COLO668 (cell line): ENCODE measurements at regions not wholly inside any gene's neighbourhood (a gene's known extent, or its start where the extent isn't known, plus 50 kb on each side); places are given as distances from the start of the nearest gene placed in this dataset.

ENCODE experiments used
- DNase-seq: peaks from one replicate; lab custom pipeline; 2025; ENCODE audit not compliant: unreplicated experiment; lab: John Stamatoyannopoulos, UW

DNA sequence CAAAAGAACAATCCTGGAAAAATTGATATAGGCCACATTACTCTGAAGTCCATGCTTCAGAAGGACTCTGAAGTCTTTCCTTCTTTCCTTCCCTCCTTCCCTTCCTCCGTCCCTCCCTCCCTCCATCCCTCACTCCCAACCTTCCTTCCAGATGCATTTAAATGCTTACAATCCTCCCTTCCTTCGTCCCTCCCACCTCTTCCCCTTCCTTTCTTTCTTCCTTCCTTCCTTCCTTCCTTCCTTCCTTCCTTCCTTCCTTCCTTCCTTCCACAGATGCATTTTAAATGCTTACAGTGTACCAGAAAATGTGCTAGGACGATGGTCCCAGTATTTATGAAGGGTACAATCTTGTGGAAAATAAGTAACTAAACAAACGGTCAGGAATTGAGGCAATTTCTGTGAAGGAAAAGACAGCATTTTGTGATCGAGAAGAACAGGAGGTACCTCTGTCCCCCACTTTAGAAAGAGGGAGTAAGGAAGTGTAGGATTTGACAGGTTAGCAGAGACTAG, 181.3 kb upstream of the TUT7 start:
- no peak for DNase-seq

DNA sequence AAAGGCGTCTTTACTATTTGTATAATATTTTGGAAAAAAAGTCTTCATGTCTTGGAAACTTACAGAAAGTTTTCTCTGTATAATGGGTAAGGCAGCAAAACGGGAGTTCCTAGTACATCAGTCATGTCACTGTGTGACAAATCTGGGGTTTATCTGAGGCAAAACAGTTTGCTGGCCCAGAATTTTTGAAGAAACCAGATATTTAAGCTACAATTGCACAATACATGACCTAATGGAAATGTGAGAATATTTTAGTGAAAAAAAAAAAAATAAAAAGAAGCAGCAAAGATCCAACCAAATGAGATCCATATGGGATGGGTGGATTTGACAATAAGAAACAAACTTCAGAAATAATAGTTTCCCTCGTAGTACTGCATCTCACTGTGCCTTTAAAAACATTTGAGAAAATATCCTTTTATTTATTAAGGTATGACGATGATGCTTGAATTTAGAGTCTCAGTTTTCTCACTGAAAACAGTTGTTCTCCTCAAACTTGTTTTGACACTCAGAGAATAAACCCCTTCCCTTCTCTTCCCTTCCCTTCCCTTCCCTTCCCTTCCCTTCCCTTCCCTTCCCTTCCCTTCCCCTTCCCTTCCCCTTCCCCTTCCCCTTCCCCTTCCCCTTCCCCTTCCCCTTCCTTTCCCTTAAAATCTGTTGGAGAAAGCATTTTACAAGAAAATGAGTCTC, 180.5 kb upstream of the TUT7 start:
- DNase-seq = no peak

DNA sequence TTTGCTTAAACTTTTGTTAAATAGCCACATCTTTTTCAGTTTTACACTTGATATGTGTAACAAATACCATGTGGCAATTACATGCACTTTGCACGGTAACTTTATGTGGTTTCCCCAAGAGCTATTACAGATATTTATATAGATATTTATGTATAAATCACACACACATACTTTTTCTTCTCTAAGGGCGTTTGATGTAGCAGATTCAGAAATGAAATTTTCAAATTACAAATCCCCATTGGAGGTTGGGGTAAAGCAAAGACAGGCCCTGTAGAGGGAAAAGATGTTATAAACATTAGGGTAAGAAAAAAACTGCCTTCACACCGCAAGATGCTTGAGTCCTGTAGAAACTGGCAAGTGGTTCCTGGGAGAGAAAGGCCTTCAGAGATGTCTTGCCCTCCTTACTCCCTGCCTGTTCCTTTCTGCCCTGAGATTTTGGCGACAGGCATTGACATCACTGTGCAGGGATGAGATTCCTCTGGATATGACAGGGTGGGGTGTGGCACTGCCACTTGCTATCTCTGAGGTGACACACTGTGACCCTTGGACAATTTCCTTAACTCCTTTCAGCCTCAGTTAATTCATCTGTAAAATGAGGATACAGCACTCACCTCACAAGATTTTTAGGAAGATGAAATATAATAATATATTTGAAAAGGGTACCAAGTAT, 177.9 kb upstream of the TUT7 start:
- no peak for DNase-seq

- DNase-seq = no peak
Observed at GRCh38 chr9:86531273-86531970, 177.2 kb upstream of the TUT7 start.

DNA sequence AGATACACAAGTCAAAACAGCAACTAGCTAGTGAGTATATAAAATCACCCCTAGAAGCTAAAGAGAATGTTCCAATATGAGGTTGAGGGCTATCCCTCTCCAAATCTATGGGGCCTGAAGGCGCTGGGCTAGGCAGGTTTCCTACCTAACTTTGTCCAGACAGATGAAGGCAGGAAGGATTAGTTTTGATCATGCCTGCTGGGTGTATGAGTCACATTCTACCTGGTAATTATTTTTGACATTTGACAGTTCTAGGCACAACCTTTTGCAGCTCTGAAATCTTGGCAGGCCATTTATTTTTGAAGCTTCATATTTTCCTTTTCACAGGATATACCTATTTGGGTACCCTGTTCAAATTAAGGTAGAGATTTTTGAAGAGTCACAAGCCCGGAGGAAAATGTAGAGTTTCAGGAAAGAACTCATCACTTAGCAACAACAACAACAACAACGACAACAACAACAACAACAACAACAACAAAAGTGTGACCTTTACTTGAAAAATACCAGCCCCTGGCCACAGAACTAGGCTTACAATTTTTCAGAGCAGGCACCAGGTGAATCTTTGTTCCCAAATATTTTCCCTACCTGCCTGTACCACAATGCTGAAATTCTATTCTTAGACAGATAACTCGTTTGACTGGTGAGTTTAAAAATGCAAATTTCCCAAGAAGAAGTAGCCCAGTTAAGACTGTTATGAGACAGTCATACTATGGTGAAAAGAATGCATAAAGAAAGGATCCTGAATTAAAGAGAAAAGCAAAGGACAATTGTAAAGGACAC, 175.5 kb upstream of the TUT7 start:
- no peak for DNase-seq

GRCh38 chr9:86526021-86526420, 171.8 kb upstream of the TUT7 start:
- no peak for DNase-seq

- no peak for DNase-seq
Observed at GRCh38 chr9:86525182-86525581, 171.0 kb upstream of the TUT7 start.

DNA sequence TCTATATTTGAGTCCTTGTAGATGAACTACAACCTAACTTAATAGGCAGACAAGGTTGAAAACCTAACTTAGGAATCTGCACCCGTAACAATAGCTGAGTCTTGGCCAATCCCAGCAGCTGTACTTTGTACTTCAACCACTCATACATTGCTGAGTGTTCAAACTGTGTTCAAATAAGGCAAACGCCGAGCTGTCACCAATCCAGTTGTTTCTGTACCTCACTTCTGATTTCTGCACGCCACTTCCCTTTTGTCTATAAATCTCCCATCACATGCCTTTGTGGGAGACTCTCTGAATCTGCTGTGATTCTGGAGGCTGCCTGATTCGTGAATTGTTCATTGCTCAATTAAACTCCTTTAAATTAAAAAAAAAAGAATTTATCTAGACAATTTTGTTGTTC, 167.8 kb upstream of the TUT7 start:
- DNase-seq = no peak

- DNase-seq = no peak
Observed at GRCh38 chr9:86521322-86521721, 167.1 kb upstream of the TUT7 start.

- DNase-seq = no peak
Observed at GRCh38 chr9:86519066-86519615, 164.9 kb upstream of the TUT7 start.

DNA sequence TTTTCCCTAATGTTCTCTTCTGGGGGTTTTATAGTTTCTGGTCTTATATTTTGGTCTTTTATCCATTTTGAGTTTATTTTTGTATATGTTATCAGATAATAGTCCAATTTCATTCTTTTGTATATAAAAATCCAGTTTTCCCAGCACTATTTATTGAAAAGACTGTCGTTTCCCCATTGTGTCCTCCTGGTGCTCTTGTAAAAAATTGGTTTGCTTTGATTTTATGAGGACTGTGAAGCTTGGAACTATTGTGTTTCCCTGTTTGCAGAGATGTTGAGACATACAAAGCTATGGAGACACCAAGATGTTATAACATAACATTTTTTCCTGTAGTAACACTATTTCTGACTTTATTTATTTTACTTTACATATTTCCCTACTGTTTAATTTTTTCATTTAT, 163.3 kb upstream of the TUT7 start:
- no peak for DNase-seq

DNA sequence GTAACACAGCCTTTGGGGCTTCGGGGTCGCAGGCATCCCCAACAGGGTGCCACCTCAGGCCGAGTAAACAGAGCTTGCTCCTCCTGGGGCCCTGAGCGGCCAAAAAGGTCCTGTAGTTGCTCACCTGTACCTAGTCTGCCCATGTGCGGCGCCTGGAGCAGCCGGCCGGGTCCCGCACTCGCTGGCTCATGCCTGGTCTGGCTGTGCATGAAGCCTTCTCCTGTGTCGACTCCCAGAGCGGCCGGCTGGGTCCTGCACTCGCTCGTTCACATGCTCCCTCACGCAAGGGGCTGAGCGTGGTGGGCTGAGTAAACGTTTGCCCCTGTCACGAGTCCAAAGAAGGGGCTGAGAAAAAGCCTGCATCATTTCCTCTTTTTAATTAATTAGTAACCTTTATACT, 162.4 kb upstream of the TUT7 start:
- DNase-seq = no peak

- DNase-seq = no peak
Observed at GRCh38 chr9:86515221-86515620, 161.0 kb upstream of the TUT7 start.

DNA sequence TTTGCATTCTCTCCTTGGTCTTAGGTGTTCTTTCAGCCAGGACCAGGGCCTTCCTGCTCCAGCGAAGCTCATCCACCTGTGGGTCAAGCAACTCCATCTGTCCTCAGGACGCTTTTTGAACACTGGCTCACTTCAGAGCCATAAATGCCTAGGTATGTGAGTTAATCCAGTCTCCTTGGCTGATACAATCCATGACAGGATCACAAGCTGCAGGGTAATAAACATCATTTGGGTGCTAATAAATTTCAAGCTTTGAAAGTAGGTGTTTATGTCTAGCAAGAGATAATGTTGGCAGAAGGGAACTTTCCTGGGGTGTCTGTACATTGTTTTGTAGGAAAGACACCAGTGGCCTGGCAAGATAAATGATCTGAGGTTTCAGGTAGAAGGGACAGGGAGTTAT, 159.2 kb upstream of the TUT7 start:
- no peak for DNase-seq

GRCh38 chr9:86512929-86513328, 158.7 kb upstream of the TUT7 start:
- no peak for DNase-seq

DNA sequence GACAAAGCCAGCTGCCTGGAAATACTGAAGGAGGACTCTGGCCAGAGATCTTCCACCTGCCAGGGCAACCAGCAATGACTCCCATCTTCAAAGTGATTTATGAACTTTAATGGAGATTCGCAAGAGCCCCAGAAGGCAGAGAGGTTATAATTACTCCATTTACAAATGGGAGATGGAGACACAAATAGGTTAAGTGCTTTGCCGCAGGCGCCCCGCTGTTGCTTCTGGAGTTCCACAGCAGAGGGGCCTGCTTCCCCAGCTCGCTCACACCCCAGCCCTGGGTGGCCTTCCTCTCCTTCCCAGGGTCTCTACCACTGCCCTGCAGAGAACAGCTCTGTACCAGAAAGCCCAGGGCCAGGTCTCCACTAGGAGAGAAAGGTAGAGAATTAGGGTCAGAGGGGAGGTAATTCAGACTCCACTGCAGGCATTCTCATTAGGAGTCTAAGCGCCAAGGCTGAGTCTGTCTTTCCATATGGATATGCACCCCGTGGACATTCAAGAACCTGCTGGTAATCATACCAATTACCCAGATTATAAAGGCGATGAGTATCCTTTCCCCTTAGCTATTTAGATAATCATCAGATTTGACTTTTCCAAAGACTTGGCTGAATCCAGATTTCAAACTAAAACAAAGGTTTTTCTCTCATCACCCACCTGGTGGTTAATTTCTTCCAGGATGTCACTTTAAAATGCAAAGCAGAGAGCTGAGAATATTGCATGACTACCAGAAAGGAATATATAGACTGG, 157.6 kb upstream of the TUT7 start:
- no peak for DNase-seq

DNA sequence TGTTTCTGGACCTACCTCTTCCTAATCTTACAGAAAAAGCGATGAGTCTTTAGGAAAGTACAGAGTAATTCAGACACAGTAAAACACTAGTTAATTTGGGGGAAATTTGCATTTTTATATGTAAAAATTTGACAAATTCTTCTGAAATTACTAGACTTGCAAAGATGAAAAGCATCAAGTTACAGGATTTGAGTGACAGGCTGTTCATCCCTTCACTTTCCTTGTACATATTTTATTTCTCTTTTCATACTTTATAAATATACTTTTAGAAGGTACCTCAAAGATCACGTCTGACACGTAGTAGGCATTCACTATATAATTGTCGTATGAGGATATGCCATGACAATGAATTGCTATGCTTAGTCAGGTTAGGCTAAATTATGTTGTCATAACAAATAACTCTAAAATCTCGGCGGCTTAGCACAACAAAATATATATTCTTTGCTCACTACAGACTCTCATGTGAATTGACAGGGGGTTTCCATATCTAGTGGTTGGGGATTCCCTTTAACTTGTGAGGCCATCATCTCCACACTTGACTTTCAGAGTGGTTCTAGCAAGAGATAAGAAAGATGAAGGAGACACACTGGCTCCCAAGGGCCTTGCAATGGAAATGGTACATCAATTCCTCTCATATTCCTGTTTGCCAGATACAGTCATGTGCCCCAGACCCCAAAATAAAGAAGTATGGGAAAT, 154.1 kb upstream of the TUT7 start:
- no peak for DNase-seq

DNA sequence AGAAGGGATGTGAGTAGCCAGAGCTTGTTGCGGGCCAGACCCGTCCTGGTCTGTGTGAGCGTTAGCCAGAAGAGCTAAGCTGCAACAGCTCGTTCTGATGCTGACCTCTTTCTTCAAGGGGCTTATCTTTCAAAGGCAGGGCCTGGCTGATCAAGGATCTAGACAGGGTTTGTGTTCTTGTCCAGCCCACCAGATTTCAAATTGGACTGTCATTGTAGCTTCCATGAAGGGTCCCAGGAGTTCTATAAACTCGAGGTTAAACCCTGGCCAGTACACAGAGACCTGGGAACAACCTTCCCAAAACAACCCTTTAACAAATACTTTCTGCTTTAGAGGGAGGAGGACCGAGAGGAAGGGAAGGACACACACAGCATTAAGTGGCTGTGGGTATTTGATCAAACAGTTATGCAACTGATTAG, 153.0 kb upstream of the TUT7 start:
- DNase-seq = no peak

DNA sequence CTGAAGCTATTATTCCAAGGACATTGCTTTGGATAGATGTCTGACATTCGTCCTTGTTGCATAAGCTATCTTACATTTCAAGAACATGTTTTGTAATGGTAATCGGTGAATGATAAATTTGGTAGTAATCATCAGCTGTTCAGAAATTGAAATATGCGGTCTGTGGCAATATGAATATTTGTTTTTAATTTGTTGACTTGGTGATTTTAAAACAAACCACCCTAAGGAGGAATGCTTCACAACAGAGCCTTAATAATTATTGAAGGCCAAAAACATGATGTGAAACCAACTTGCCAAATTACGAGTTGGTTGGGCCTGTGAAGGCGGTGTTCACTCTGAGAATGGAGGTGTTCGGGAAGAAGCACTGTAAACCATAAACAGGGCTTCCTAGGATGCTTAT, 149.7 kb upstream of the TUT7 start:
- no peak for DNase-seq

GRCh38 chr9:86503314-86503713, 149.1 kb upstream of the TUT7 start:
- no peak for DNase-seq
